ENCODE measurements at regions not wholly inside any gene's neighbourhood (a gene's known extent, or its start where the extent isn't known, plus 50 kb on each side); places are given as distances from the start of the nearest gene placed in this dataset.

- intact Hi-C loops (cut with DNase I; ENCODE audit: low total_unique reads), result no loop called here
- Histone ChIP-seq H3K27ac (no peak overlapping the region), H3K4me1 (no peaks in the 10 kb centered on the region), H3K27me3 (replicated peaks in 1 of 7) (no peaks in the 10 kb centered on the region), H3K36me3 (no peaks in the 10 kb centered on the region), H3K9me3 (peaks cover 0 to 15% (median 3%) of the 10 kb centered on the region in 8 donors), H3K4me3 (no peak overlapping the region)
- TF ChIP-seq POLR2AphosphoS5 (IDR thresholded peaks at IDR 0.05) (no peak), POLR2A (IDR thresholded peaks at IDR 0.05) (no peak)
- TF ChIP-seq, protein P1, sequence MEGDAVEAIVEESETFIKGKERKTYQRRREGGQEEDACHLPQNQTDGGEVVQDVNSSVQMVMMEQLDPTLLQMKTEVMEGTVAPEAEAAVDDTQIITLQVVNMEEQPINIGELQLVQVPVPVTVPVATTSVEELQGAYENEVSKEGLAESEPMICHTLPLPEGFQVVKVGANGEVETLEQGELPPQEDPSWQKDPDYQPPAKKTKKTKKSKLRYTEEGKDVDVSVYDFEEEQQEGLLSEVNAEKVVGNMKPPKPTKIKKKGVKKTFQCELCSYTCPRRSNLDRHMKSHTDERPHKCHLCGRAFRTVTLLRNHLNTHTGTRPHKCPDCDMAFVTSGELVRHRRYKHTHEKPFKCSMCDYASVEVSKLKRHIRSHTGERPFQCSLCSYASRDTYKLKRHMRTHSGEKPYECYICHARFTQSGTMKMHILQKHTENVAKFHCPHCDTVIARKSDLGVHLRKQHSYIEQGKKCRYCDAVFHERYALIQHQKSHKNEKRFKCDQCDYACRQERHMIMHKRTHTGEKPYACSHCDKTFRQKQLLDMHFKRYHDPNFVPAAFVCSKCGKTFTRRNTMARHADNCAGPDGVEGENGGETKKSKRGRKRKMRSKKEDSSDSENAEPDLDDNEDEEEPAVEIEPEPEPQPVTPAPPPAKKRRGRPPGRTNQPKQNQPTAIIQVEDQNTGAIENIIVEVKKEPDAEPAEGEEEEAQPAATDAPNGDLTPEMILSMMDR (IDR thresholded peaks at IDR 0.05 in 8 of 11, conservative IDR thresholded peaks at IDR 0.05 in 3 of 11), result no peak
- 79 to 94% (median 88%) methylated on average over 1 of the region's 1 CpG for WGBS, 5 donors
- DNase-seq, result no peak
Measured at GRCh38 chr3:135867911-135868310, 97.6 kb upstream of the PPP2R3A start.

DNA sequence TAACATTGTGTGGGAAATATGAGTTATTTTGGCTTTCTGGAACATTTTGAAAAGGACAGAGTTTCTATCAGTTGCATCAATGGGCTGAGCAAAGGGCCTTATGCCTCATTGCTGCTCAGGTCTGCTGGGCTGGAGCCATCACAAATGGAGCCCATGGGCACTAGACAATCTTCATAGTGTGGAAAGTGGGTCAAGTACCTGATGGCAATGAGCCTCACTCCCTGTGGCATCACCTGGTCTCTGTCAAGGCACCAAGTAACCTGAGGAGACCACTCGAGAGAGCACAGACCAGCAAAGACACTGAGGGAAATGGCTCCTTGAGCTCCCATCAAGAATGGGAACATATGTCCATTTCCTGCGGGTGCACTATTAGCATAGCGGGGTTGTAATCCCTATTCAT lies 96.7 kb upstream of the PPP2R3A start:
- no peak overlapping the region for H3K4me3 ChIP-seq
- TF ChIP-seq POLR2A (IDR thresholded peaks at IDR 0.05) (no peak), POLR2AphosphoS5 (IDR thresholded peaks at IDR 0.05) (no peak)
- TF ChIP-seq, protein P1 (IDR thresholded peaks at IDR 0.05 in 8 of 11, conservative IDR thresholded peaks at IDR 0.05 in 3 of 11), result no peak
- no peaks in the 10 kb centered on the region for H3K4me1 ChIP-seq
- H3K27ac ChIP-seq, result no peak overlapping the region
- WGBS, 5 donors, result 85 to 97% (median 92%) methylated on average over 3 of the region's 3 CpGs
- DNase-seq, result no peak
- peaks cover 1 to 24% (median 12%) of the 10 kb centered on the region in 8 donors for H3K9me3 ChIP-seq
- H3K27me3 ChIP-seq (replicated peaks in 1 of 7), result no peaks in the 10 kb centered on the region
- H3K36me3 ChIP-seq, result no peaks in the 10 kb centered on the region
- intact Hi-C loops (cut with DNase I; ENCODE audit: low total_unique reads), result no loop called here

DNA sequence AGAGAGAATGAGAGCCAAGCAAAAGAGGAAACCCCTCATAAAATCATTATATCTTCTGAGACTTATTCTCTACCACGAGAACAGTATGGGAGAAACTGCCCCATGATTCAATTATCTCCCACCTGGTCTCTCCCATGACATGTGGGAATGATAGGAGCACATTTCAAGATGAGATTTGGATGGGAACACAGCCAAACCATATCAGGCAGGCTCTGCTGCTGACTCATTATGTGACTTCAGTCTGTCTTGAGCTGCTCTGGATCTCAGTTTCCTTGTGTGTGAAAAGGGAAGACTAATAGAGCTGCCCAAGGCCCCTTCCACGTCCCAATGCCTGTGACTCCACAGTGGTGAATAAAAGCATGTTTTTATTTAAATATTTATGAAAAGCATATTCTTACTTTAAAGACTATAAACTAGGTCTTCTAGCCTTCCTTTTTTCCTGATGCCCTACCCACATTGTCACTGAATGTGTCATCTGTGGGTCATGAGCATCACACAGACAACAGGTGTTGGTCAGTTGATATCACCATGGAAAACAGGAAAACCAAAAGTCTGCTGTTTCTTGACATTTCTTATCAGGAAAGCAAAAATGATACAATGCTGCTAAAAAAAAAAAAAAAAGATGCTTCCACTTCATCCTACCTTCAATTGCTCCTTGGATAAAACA lies 96.0 kb upstream of the PPP2R3A start:
- no peak overlapping the region for H3K4me3 ChIP-seq
- DNase-seq, result no peak
- no peaks in the 10 kb centered on the region for H3K27me3 ChIP-seq (replicated peaks in 1 of 7)
- WGBS, 5 donors, result 66 to 89% (median 82%) methylated on average over 2 of the region's 2 CpGs
- no peaks in the 10 kb centered on the region for H3K4me1 ChIP-seq
- no peaks in the 10 kb centered on the region for H3K36me3 ChIP-seq
- TF ChIP-seq POLR2A (IDR thresholded peaks at IDR 0.05), result no peak
- TF ChIP-seq POLR2AphosphoS5 (IDR thresholded peaks at IDR 0.05), result no peak
- TF ChIP-seq, protein P1 (IDR thresholded peaks at IDR 0.05 in 8 of 11, conservative IDR thresholded peaks at IDR 0.05 in 3 of 11), result no peak
- peaks cover 6 to 31% (median 20%) of the 10 kb centered on the region in 8 donors for H3K9me3 ChIP-seq
- intact Hi-C loops (cut with DNase I; ENCODE audit: low total_unique reads), result no loop called here
- H3K27ac ChIP-seq, result no peak overlapping the region

GRCh38 chr3:135871311-135871710 lies 94.2 kb upstream of the PPP2R3A start:
- no peak overlapping the region for H3K4me3 ChIP-seq
- DNase-seq, result no peak
- H3K27ac ChIP-seq, result no peak overlapping the region
- 81 to 87% (median 84%) methylated on average over 1 of the region's 1 CpG for WGBS, 5 donors
- H3K27me3 ChIP-seq (replicated peaks in 1 of 7), result no peaks in the 10 kb centered on the region
- no peak for TF ChIP-seq POLR2AphosphoS5 (IDR thresholded peaks at IDR 0.05)
- TF ChIP-seq, protein P1 (IDR thresholded peaks at IDR 0.05 in 8 of 11, conservative IDR thresholded peaks at IDR 0.05 in 3 of 11), result no peak
- TF ChIP-seq POLR2A (IDR thresholded peaks at IDR 0.05), result no peak
- intact Hi-C loops (cut with DNase I; ENCODE audit: low total_unique reads), result no loop called here
- peaks cover 6 to 37% (median 21%) of the 10 kb centered on the region in 8 donors for H3K9me3 ChIP-seq
- no peaks in the 10 kb centered on the region for H3K36me3 ChIP-seq
- no peaks in the 10 kb centered on the region for H3K4me1 ChIP-seq

Data from spleen (tissue), 11 donors.